Epithelial cell of esophagus (primary cell): ENCODE measurements at regions not wholly inside any gene's neighbourhood (a gene's known extent, or its start where the extent isn't known, plus 50 kb on each side); places are given as distances from the start of the nearest gene placed in this dataset.

Source experiments
- DNase-seq: peaks from one replicate; pipeline ENCODE4 v3.0.0; 2010; ENCODE audit warnings: low read depth
- H3K4me3 ChIP-seq: 2 replicates; pipeline ENCODE4 v1.5.1; 2011; ENCODE audit warnings: mild to moderate bottlenecking, low read length, control low read depth
- TF ChIP-seq, protein P1 (sequence below): IDR thresholded peaks from 2 replicates; pipeline ENCODE4 v1.5.1; 2011; ENCODE audit warnings: low read depth, mild to moderate bottlenecking, low read length, control low read depth, inconsistent platforms; ENCODE audit not compliant: insufficient read depth; ENCODE audit errors: missing control alignments

DNA sequence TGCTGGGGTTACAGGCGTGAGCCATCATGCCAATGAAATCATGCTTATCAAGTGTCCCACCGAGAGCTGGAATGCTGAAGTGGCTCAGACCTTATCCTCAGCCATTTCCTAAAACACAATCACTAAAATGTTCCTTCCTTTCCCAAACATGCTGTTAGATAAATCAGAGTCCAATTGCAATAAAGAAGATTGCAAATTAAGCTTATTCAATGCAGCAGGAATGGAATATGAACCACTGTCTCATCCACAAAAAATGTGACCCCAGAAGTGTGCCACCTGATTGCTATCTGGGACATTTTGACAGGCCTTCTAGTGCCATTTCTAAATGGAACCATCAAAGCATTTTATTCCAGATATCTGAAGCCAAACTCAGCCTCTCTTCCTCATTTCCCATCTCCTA, 205.5 kb upstream of the CDH11 start:
- DNase-seq, result no peak
- no peak overlapping the region for H3K4me3 ChIP-seq
- TF ChIP-seq, protein P1, sequence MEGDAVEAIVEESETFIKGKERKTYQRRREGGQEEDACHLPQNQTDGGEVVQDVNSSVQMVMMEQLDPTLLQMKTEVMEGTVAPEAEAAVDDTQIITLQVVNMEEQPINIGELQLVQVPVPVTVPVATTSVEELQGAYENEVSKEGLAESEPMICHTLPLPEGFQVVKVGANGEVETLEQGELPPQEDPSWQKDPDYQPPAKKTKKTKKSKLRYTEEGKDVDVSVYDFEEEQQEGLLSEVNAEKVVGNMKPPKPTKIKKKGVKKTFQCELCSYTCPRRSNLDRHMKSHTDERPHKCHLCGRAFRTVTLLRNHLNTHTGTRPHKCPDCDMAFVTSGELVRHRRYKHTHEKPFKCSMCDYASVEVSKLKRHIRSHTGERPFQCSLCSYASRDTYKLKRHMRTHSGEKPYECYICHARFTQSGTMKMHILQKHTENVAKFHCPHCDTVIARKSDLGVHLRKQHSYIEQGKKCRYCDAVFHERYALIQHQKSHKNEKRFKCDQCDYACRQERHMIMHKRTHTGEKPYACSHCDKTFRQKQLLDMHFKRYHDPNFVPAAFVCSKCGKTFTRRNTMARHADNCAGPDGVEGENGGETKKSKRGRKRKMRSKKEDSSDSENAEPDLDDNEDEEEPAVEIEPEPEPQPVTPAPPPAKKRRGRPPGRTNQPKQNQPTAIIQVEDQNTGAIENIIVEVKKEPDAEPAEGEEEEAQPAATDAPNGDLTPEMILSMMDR, result no peak

DNA sequence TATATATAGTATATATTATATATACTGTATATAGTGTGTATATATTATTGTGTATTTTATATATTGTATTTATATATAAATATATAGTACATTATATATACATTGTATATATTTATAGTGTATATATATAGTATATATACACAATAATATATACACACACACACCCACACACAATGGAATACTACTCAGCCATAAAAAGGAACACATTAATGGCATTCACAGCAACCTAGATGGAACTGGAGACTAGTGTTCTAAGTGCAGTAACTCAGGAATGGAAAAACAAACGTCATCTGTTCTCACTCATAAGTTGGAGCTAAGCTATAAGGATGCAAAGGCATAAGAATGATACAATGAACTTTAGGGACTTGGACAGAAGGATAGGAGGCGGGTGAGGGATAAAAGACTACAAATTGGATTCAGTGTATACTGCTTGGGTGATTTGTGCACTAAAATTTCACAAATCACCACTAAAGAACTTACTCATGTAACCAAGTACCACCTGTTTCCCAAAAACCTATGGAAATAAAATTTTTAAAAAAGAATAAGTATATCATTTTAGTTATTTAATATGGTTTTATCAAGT, 201.9 kb upstream of the CDH11 start:
- H3K4me3 ChIP-seq, result no peak overlapping the region
- no peak for DNase-seq
- TF ChIP-seq, protein P1, result no peak

DNA sequence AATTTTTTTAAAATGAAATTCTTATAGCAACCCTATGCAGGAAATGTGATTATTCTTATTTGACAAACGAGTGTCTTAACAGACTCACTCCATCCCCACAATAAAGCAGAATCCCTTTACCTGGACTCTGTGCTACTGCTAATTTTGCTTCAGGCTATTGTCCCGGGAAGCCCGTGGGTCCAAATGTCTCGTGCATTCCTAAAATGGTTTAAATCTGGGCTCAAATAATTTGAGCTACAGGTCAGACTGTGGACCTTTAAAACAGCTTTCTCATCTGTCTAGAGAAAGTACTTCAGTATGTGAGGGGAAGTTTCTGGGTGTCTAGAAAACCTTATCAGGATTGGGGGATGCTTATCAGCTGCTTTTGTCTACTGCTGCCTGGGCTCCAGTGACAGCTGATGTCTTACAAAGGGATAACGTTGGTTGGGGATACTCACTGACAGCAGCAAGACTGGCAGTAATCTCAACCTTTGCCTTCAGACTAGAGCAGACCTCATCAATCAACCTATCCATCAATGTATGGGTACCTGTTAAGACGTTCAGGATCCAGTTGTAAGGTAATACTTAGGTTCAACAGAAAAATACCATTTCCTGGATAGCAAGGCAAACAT, 197.9 kb upstream of the CDH11 start:
- DNase-seq, result no peak
- TF ChIP-seq, protein P1, result no peak
- no peak overlapping the region for H3K4me3 ChIP-seq

DNA sequence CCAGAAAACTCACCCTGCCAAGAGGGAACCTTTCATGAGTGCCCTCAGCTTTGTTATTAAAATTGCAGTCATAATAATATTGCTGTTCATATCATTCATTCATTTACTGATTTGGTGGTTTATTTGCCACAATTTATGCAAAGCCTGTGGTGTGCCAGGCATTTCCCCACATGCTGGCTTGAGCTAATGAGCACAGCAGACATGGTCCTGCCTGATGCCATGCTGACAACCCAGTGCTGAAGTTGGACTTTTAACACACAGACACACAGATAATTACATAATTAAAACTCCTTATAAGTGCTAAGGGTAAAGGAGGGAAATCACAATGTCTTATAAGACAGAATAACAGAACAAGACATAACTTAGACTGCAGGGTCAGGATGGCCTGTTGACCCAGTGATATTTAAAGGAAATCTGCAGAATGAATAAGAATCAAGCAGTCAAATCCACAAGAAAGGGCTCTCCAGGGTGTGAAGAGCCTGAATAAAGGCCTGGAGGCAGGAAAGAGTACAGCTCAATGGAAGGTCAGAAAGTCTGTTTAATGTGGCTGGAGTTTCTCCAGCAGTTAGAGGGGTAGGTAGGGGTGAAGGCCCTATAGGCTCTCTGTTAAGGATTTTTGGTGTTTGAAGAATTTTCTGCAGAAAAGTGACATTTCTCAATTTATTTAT, 196.9 kb upstream of the CDH11 start:
- DNase-seq, result no peak
- TF ChIP-seq, protein P1, result no peak
- H3K4me3 ChIP-seq, result no peak overlapping the region

DNA sequence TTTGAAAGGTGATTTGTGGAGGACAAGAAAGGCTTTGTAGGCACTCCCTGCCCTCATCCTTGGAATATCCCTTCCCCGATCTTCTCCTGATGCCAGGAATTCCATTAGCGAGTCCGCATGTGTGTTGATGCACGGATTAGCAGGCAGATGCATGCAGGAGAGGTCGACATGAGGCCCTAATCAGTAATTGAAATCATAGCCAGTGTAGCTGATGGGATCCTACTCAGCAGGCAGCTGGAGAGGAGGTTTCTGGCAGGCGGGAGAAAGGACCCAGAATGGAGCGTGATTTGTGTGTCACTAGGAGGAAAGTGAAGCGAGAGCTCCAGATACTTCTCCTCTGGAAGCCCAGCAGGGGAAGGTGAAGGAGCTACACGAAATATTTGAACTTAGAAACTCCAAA, 196.3 kb upstream of the CDH11 start:
- TF ChIP-seq, protein P1, result no peak
- no peak overlapping the region for H3K4me3 ChIP-seq
- no peak for DNase-seq

DNA sequence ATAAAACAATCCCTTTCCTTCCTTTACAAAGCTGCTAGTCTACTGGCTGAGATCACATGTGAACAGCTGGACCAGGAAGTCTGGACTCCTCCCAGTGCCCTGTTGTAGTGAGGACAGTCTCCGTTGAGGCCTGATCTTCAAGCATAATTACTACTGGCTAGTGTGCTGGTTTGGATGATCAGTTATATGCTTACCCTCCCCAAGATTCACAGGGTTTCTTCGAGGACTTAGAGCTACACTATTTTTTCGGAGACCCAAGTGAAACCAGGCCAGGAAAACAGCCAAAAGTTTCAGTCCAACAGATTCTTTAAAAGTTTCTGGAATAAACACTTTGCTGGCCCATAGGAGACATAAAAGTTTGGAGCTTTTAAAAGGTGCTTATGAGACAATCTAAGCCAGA, 194.9 kb upstream of the CDH11 start:
- H3K4me3 ChIP-seq, result no peak overlapping the region
- DNase-seq, result no peak
- TF ChIP-seq, protein P1, result no peak
